ENCODE measurements at regions not wholly inside any gene's neighbourhood (a gene's known extent, or its start where the extent isn't known, plus 50 kb on each side); places are given as distances from the start of the nearest gene placed in this dataset.

GRCh38 chr9:78578072-78578471, 281.1 kb downstream of the PSAT1 start:
- no peaks in the 10 kb centered on the region for H3K9me3 ChIP-seq
- intact Hi-C loops (cut with DNase I), result no loop called here
- H3K36me3 ChIP-seq, result no peaks in the 10 kb centered on the region
- no peaks in the 10 kb centered on the region for H3K4me1 ChIP-seq
- no peak for DNase-seq
- no peak overlapping the region for H3K4me3 ChIP-seq
- TF ChIP-seq POLR2A (IDR thresholded peaks at IDR 0.05), result no peak
- TF ChIP-seq EP300 (IDR thresholded peaks at IDR 0.05), result no peak
- TF ChIP-seq POLR2AphosphoS5 (IDR thresholded peaks at IDR 0.05), result no peak
- WGBS, 2 donors, result 73 to 82% methylated on average over 5 of the region's 5 CpGs
- no peak overlapping the region for H3K27ac ChIP-seq
- no peaks in the 10 kb centered on the region for H3K27me3 ChIP-seq

GRCh38 chr9:78582821-78583220, 285.9 kb downstream of the PSAT1 start:
- Histone ChIP-seq H3K27ac (no peak overlapping the region), H3K36me3 (no peaks in the 10 kb centered on the region), H3K4me1 (no peaks in the 10 kb centered on the region), H3K4me3 (no peak overlapping the region), H3K9me3 (no peaks in the 10 kb centered on the region), H3K27me3 (no peaks in the 10 kb centered on the region)
- DNase-seq, result no peak
- intact Hi-C loops (cut with DNase I), result no loop called here
- TF ChIP-seq EP300 (IDR thresholded peaks at IDR 0.05), result no peak
- no peak for TF ChIP-seq POLR2A (IDR thresholded peaks at IDR 0.05)
- TF ChIP-seq POLR2AphosphoS5 (IDR thresholded peaks at IDR 0.05), result no peak
- TF ChIP-seq CTCF (IDR thresholded peaks at IDR 0.05), result no peak
- 69 to 70% methylated on average over 5 of the region's 5 CpGs for WGBS, 2 donors

GRCh38 chr9:78584589-78584988, 287.7 kb downstream of the PSAT1 start:
- Histone ChIP-seq H3K9me3 (no peaks in the 10 kb centered on the region), H3K36me3 (no peaks in the 10 kb centered on the region), H3K4me1 (no peaks in the 10 kb centered on the region), H3K27ac (no peak overlapping the region), H3K27me3 (no peaks in the 10 kb centered on the region), H3K4me3 (no peak overlapping the region)
- 44 to 49% methylated on average over 1 of the region's 1 CpG for WGBS, 2 donors
- no peak for DNase-seq
- TF ChIP-seq POLR2A (IDR thresholded peaks at IDR 0.05) (no peak), EP300 (IDR thresholded peaks at IDR 0.05) (no peak), POLR2AphosphoS5 (IDR thresholded peaks at IDR 0.05) (no peak), CTCF (IDR thresholded peaks at IDR 0.05) (no peak)
- intact Hi-C loops (cut with DNase I), result no loop called here

GRCh38 chr9:78585909-78586308, 289.0 kb downstream of the PSAT1 start:
- TF ChIP-seq POLR2A (IDR thresholded peaks at IDR 0.05) (no peak), POLR2AphosphoS5 (IDR thresholded peaks at IDR 0.05) (no peak), CTCF (IDR thresholded peaks at IDR 0.05) (no peak), EP300 (IDR thresholded peaks at IDR 0.05) (no peak)
- 70 to 81% methylated on average over 1 of the region's 1 CpG for WGBS, 2 donors
- H3K4me3 ChIP-seq, result no peak overlapping the region
- no peaks in the 10 kb centered on the region for H3K9me3 ChIP-seq
- H3K27me3 ChIP-seq, result no peaks in the 10 kb centered on the region
- no peak overlapping the region for H3K27ac ChIP-seq
- no peaks in the 10 kb centered on the region for H3K36me3 ChIP-seq
- H3K4me1 ChIP-seq, result no peaks in the 10 kb centered on the region
- intact Hi-C loops (cut with DNase I), result no loop called here
- DNase-seq, result no peak

GRCh38 chr9:78590068-78590467, 293.1 kb downstream of the PSAT1 start:
- Histone ChIP-seq H3K27ac (no peak overlapping the region), H3K36me3 (no peaks in the 10 kb centered on the region), H3K27me3 (no peaks in the 10 kb centered on the region), H3K4me1 (no peaks in the 10 kb centered on the region), H3K4me3 (no peak overlapping the region), H3K9me3 (no peaks in the 10 kb centered on the region)
- intact Hi-C loops (cut with DNase I), result no loop called here
- TF ChIP-seq EP300 (IDR thresholded peaks at IDR 0.05), result no peak
- no peak for TF ChIP-seq CTCF (IDR thresholded peaks at IDR 0.05)
- TF ChIP-seq POLR2AphosphoS5 (IDR thresholded peaks at IDR 0.05), result no peak
- no peak for TF ChIP-seq POLR2A (IDR thresholded peaks at IDR 0.05)
- 83 to 89% methylated on average over 1 of the region's 1 CpG for WGBS, 2 donors
- DNase-seq, result no peak
